ENCODE measurements at regions not wholly inside any gene's neighbourhood (a gene's known extent, or its start where the extent isn't known, plus 50 kb on each side); places are given as distances from the start of the nearest gene placed in this dataset.

DNA sequence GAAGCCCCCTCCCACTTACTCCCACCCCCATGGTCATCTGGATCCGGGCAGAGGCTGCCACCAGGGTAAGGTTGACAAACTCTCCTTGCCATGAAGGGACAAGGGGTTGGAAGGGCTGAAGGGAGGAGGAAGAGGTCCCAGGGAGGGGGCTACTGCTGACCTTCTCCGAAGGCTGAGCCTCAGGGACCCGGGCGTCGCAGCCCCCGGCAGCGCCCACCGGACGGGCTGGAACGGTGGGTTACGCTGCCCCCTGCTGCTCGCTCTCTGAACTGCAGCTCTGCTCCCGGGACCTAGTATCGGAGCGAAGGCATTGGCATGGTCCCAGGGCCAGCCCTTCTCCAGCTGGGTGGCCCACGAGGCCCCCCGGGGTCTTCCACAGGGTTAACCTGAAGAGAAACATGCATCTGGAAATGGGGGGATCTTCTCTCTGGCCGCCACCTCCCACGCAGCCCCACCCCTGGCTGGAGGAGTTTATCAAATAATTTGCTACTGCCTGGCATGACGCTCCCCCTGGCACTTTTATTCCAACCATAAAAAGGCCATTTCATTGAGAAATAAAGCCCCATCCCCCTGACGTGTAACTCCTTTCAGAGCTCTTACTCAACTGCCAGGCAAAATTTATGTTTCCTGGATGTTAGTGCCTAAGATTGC lies 70.4 kb upstream of the TARDBP start:
- ChIA-PET CTCF (interaction anchor here (0.6 to 1.6 kb wide), 24 partner anchors 12 to 447 kb away, joined by 3 to 12 read pairs (median 4); no protein-coding TSS in a partner anchor), POLR2A (no interaction called here)
- Histone ChIP-seq H3K9me3 (no peaks in the 10 kb centered on the region), H3K4me1 (0 out of 3 replicates have a peak, but pooled peaks cover 3% of the 10 kb centered on the region), H3K4me3 (no peak overlapping the region), H3K27ac (no peak overlapping the region), H3K4me2 (peak overlapping the region; percentile 72)
- 7% methylated on average over 20 of the region's 21 CpGs for WGBS (ENCODE audit: missing lambda C conversion rate)
- DNase-seq (ENCODE audit: low read depth in 1 of 2, low spot score in 1 of 2) (peak in 1 of 2 experiments; percentile 71), ATAC-seq (peak; percentile 30 to 76; a peak in 3 of 6 replicates), FAIRE-seq (no peak)
- no peak for TF ChIP-seq ZSCAN20 (CRISPR knock-in tag; IDR thresholded peaks at IDR 0.05)
- TF ChIP-seq, protein P1, sequence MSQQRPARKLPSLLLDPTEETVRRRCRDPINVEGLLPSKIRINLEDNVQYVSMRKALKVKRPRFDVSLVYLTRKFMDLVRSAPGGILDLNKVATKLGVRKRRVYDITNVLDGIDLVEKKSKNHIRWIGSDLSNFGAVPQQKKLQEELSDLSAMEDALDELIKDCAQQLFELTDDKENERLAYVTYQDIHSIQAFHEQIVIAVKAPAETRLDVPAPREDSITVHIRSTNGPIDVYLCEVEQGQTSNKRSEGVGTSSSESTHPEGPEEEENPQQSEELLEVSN (IDR thresholded peaks at IDR 0.05; ENCODE audit: borderline replicate concordance, low read depth): no peak
- no peak for TF ChIP-seq RCOR1 (IDR thresholded peaks at IDR 0.05; ENCODE audit: low read depth, low read length)
- TF ChIP-seq RFX5 (IDR thresholded peaks at IDR 0.05): 0 out of 2 replicates have a peak, but pooled peaks have one; percentile 23
- no peak for TF ChIP-seq FOSB (CRISPR knock-in tag; IDR thresholded peaks at IDR 0.05)
- TF ChIP-seq TFCP2L1 (CRISPR knock-in tag; IDR thresholded peaks at IDR 0.05): no peak
- no peak for TF ChIP-seq KDM1A (IDR thresholded peaks at IDR 0.05; ENCODE audit: low read depth)
- no peak for TF ChIP-seq ESRRA (IDR thresholded peaks at IDR 0.05; ENCODE audit: borderline replicate concordance, low read length)
- no peak for TF ChIP-seq MAFK (IDR thresholded peaks at IDR 0.05; ENCODE audit: partially characterized antibody)
- TF ChIP-seq CBX2 (IDR thresholded peaks at IDR 0.05; ENCODE audit: borderline replicate concordance, low read depth): no peak
- TF ChIP-seq, protein P2, sequence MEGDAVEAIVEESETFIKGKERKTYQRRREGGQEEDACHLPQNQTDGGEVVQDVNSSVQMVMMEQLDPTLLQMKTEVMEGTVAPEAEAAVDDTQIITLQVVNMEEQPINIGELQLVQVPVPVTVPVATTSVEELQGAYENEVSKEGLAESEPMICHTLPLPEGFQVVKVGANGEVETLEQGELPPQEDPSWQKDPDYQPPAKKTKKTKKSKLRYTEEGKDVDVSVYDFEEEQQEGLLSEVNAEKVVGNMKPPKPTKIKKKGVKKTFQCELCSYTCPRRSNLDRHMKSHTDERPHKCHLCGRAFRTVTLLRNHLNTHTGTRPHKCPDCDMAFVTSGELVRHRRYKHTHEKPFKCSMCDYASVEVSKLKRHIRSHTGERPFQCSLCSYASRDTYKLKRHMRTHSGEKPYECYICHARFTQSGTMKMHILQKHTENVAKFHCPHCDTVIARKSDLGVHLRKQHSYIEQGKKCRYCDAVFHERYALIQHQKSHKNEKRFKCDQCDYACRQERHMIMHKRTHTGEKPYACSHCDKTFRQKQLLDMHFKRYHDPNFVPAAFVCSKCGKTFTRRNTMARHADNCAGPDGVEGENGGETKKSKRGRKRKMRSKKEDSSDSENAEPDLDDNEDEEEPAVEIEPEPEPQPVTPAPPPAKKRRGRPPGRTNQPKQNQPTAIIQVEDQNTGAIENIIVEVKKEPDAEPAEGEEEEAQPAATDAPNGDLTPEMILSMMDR (IDR thresholded peaks at IDR 0.05): peak; percentile 72
- TF ChIP-seq, protein P3, sequence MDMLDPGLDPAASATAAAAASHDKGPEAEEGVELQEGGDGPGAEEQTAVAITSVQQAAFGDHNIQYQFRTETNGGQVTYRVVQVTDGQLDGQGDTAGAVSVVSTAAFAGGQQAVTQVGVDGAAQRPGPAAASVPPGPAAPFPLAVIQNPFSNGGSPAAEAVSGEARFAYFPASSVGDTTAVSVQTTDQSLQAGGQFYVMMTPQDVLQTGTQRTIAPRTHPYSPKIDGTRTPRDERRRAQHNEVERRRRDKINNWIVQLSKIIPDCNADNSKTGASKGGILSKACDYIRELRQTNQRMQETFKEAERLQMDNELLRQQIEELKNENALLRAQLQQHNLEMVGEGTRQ (IDR thresholded peaks at IDR 0.05): no peak
- peak; percentile 60 to 68 for TF ChIP-seq RAD21 (conservative IDR thresholded peaks at IDR 0.05 in 1 of 2, IDR thresholded peaks at IDR 0.05 in 1 of 2)
- peak; percentile 69 for TF ChIP-seq SMC3 (IDR thresholded peaks at IDR 0.05)

DNA sequence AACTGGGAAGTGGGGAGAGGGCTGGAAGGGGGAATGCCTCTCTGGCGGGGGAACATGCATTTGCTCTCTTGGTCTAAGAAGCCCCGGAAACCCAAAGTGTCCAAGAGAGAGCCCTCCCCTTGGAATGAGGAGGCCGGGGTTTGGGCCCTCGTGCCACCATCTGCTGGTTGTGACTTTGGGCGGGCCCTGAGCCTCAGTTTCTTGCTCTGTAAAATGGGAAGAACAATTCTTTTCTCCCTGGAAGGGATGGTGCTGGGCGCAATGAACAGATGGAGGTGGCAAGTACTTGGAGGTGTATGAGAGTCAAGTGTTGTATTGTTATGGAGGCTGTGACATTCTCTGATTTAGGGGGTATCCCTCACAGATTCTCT lies 69.9 kb upstream of the TARDBP start:
- Histone ChIP-seq H3K4me2 (peak overlapping the region; percentile 72; the same call in 2 of the 3 replicates), H3K27ac (no peak overlapping the region), H3K4me1 (0 out of 3 replicates have a peak, but pooled peaks cover 3% of the 10 kb centered on the region), H3K9me3 (no peaks in the 10 kb centered on the region), H3K4me3 (no peak overlapping the region)
- no peak for DNase-seq (ENCODE audit: low read depth in 1 of 2, low spot score in 1 of 2)
- ATAC-seq: no peak
- FAIRE-seq: no peak
- WGBS (ENCODE audit: missing lambda C conversion rate): 60% methylated on average over 4 of the region's 6 CpGs
- ChIA-PET CTCF (interaction anchor here (0.6 to 1.6 kb wide), 21 partner anchors 12 to 447 kb away, joined by 3 to 12 read pairs (median 4); no protein-coding TSS in a partner anchor), POLR2A (no interaction called here)
- TF ChIP-seq EHMT2 (IDR thresholded peaks at IDR 0.05; ENCODE audit: low read depth): no peak
- no peak for TF ChIP-seq CBX2 (IDR thresholded peaks at IDR 0.05; ENCODE audit: borderline replicate concordance, low read depth)
- no peak for TF ChIP-seq POLR2AphosphoS2 (conservative IDR thresholded peaks at IDR 0.05; ENCODE audit: low read length)
- no peak for TF ChIP-seq SMC3 (IDR thresholded peaks at IDR 0.05)
- TF ChIP-seq RAD21 (conservative IDR thresholded peaks at IDR 0.05 in 1 of 2, IDR thresholded peaks at IDR 0.05 in 1 of 2): no peak
- TF ChIP-seq, protein P4, sequence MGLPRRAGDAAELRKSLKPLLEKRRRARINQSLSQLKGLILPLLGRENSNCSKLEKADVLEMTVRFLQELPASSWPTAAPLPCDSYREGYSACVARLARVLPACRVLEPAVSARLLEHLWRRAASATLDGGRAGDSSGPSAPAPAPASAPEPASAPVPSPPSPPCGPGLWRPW (IDR thresholded peaks at IDR 0.05): no peak
- TF ChIP-seq MAZ (IDR thresholded peaks at IDR 0.05; ENCODE audit: borderline replicate concordance, low read depth, low read length): no peak
- no peak for TF ChIP-seq ZFP36 (IDR thresholded peaks at IDR 0.05; ENCODE audit: borderline replicate concordance, partially characterized antibody)
- TF ChIP-seq ZSCAN20 (CRISPR knock-in tag; IDR thresholded peaks at IDR 0.05): no peak
- TF ChIP-seq, protein P5, sequence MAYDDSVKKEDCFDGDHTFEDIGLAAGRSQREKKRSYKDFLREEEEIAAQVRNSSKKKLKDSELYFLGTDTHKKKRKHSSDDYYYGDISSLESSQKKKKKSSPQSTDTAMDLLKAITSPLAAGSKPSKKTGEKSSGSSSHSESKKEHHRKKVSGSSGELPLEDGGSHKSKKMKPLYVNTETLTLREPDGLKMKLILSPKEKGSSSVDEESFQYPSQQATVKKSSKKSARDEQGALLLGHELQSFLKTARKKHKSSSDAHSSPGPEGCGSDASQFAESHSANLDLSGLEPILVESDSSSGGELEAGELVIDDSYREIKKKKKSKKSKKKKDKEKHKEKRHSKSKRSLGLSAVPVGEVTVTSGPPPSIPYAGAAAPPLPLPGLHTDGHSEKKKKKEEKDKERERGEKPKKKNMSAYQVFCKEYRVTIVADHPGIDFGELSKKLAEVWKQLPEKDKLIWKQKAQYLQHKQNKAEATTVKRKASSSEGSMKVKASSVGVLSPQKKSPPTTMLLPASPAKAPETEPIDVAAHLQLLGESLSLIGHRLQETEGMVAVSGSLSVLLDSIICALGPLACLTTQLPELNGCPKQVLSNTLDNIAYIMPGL (CRISPR knock-in tag; IDR thresholded peaks at IDR 0.05; ENCODE audit: borderline replicate concordance): no peak
- no peak for TF ChIP-seq NFE2L2 (conservative IDR thresholded peaks at IDR 0.05; ENCODE audit: low read length)
- TF ChIP-seq TFCP2L1 (CRISPR knock-in tag; IDR thresholded peaks at IDR 0.05): no peak
- TF ChIP-seq FOXS1 (CRISPR knock-in tag; IDR thresholded peaks at IDR 0.05): no peak
- no peak for TF ChIP-seq ZNF302 (CRISPR knock-in tag; IDR thresholded peaks at IDR 0.05)
- TF ChIP-seq KDM5A (IDR thresholded peaks at IDR 0.05): no peak
- TF ChIP-seq GATA3 (IDR thresholded peaks at IDR 0.05; ENCODE audit: borderline replicate concordance): no peak
- TF ChIP-seq EP300 (IDR thresholded peaks at IDR 0.05): no peak
- TF ChIP-seq RARB (CRISPR knock-in tag; IDR thresholded peaks at IDR 0.05): no peak
- no peak for TF ChIP-seq CBX8 (IDR thresholded peaks at IDR 0.05)
